Activated CD8-positive, alpha-beta T cell treated with anti-CD3 and anti-CD28 coated beads for 36 hours (primary cell): ENCODE measurements at regions not wholly inside any gene's neighbourhood (a gene's known extent, or its start where the extent isn't known, plus 50 kb on each side); places are given as distances from the start of the nearest gene placed in this dataset.

Experiments
- ATAC-seq: fragments of 200-7000 bp; cut with Tn5 transposase; one replicate; pipeline ENCODE4 v1.10.0; 2021; ENCODE audit warnings: mild to moderate bottlenecking, moderate library complexity
- CTCF ChIA-PET: fragments of 350-600 bp; sonication (Branson Sonifier 250); formaldehyde crosslinking; loops from one replicate; lab custom pipeline; 2021; ENCODE audit warnings: antibody characterized with exemption; lab: Charles Lee
- POLR2A ChIA-PET: fragments of 350-600 bp; sonication (Branson Sonifier 250); formaldehyde crosslinking; loops from one replicate; lab custom pipeline; 2021; ENCODE audit warnings: antibody characterized with exemption; lab: Charles Lee
- DNase-seq: peaks from one replicate; pipeline ENCODE4 v3.0.0-alpha.2; 2020
- H3K27ac Mint-ChIP-seq: one replicate; pipeline ENCODE4 v1.8.0; 2021; ENCODE audit warnings: mild to moderate bottlenecking, mixed read lengths
- H3K27me3 Mint-ChIP-seq: one replicate; pipeline ENCODE4 v1.8.0; 2021; ENCODE audit warnings: mixed read lengths
- H3K36me3 Mint-ChIP-seq: one replicate; pipeline ENCODE4 v1.8.0; 2021; ENCODE audit warnings: low read depth, mixed read lengths
- H3K4me1 Mint-ChIP-seq: one replicate; pipeline ENCODE4 v1.8.0; 2021; ENCODE audit warnings: low read depth, mixed read lengths
- H3K4me3 Mint-ChIP-seq: one replicate; pipeline ENCODE4 v1.8.0; 2021; ENCODE audit warnings: mild to moderate bottlenecking, moderate library complexity, mixed read lengths
- H3K9me3 Mint-ChIP-seq: one replicate; pipeline ENCODE4 v1.8.0; 2021; ENCODE audit warnings: mixed read lengths
- CTCF ChIP-seq: fragments of 200-600 bp; IDR thresholded peaks from one replicate; pipeline ENCODE4 v1.8.0; 2022; ENCODE audit warnings: antibody characterized with exemption, mild to moderate bottlenecking
- intact Hi-C: fragments of 100-400 bp; cut with micrococcal nuclease; formaldehyde crosslinking; loops from one replicate; pipeline ENCODE4 v1.10.0; 2022

- ChIA-PET POLR2A (no interaction called here), CTCF (no interaction called here)
- H3K9me3 Mint-ChIP-seq, result peaks cover 4% of the 10 kb centered on the region
- no peak overlapping the region for H3K4me3 Mint-ChIP-seq
- DNase-seq (no peak), ATAC-seq (no peak)
- H3K4me1 Mint-ChIP-seq, result no peaks in the 10 kb centered on the region
- intact Hi-C loops, result no loop called here
- no peak overlapping the region for H3K27ac Mint-ChIP-seq
- TF ChIP-seq CTCF, result no peak
- no peaks in the 10 kb centered on the region for H3K36me3 Mint-ChIP-seq
- no peaks in the 10 kb centered on the region for H3K27me3 Mint-ChIP-seq
These were observed 475.6 kb downstream of the DMRTA1 start for GRCh38 chr9:22922222-22922621.

GRCh38 chr9:22954550-22954949 lies 507.9 kb downstream of the DMRTA1 start:
- POLR2A ChIA-PET, result no interaction called here
- H3K4me3 Mint-ChIP-seq, result no peak overlapping the region
- DNase-seq (no peak), ATAC-seq (no peak)
- H3K27ac Mint-ChIP-seq, result no peak overlapping the region
- H3K36me3 Mint-ChIP-seq, result no peaks in the 10 kb centered on the region
- no peaks in the 10 kb centered on the region for H3K27me3 Mint-ChIP-seq
- CTCF ChIA-PET, result no interaction called here
- H3K9me3 Mint-ChIP-seq, result peaks cover 6% of the 10 kb centered on the region
- TF ChIP-seq CTCF, result no peak
- H3K4me1 Mint-ChIP-seq, result no peaks in the 10 kb centered on the region
- intact Hi-C loops, result no loop called here

- no peaks in the 10 kb centered on the region for H3K4me1 Mint-ChIP-seq
- ATAC-seq (no peak), DNase-seq (no peak)
- no peak overlapping the region for H3K4me3 Mint-ChIP-seq
- H3K27me3 Mint-ChIP-seq, result no peaks in the 10 kb centered on the region
- H3K36me3 Mint-ChIP-seq, result no peaks in the 10 kb centered on the region
- no peak overlapping the region for H3K27ac Mint-ChIP-seq
- intact Hi-C loops, result no loop called here
- H3K9me3 Mint-ChIP-seq, result peaks cover 6% of the 10 kb centered on the region
- POLR2A ChIA-PET, result no interaction called here
- TF ChIP-seq CTCF, result no peak
- CTCF ChIA-PET, result no interaction called here
These were observed 508.3 kb downstream of the DMRTA1 start for GRCh38 chr9:22954964-22955363.

GRCh38 chr9:22969350-22969979 lies 522.8 kb downstream of the DMRTA1 start:
- peaks cover 1% of the 10 kb centered on the region for H3K9me3 Mint-ChIP-seq
- H3K27me3 Mint-ChIP-seq, result no peaks in the 10 kb centered on the region
- TF ChIP-seq CTCF, result no peak
- H3K36me3 Mint-ChIP-seq, result no peaks in the 10 kb centered on the region
- no peak for ATAC-seq
- DNase-seq, result no peak
- no peaks in the 10 kb centered on the region for H3K4me1 Mint-ChIP-seq
- H3K4me3 Mint-ChIP-seq, result no peak overlapping the region
- H3K27ac Mint-ChIP-seq, result no peak overlapping the region
- ChIA-PET POLR2A (no interaction called here), CTCF (no interaction called here)
- intact Hi-C loops, result no loop called here

- ATAC-seq, result no peak
- no peaks in the 10 kb centered on the region for H3K36me3 Mint-ChIP-seq
- H3K9me3 Mint-ChIP-seq, result no peaks in the 10 kb centered on the region
- CTCF ChIA-PET, result no interaction called here
- POLR2A ChIA-PET, result no interaction called here
- no peak for DNase-seq
- no peak overlapping the region for H3K27ac Mint-ChIP-seq
- intact Hi-C loops, result no loop called here
- no peak for TF ChIP-seq CTCF
- H3K27me3 Mint-ChIP-seq, result no peaks in the 10 kb centered on the region
- H3K4me3 Mint-ChIP-seq, result no peak overlapping the region
- no peaks in the 10 kb centered on the region for H3K4me1 Mint-ChIP-seq
These were observed 523.9 kb downstream of the DMRTA1 start for GRCh38 chr9:22970434-22970975.
